GM23338 (cell line): ENCODE measurements at regions not wholly inside any gene's neighbourhood (a gene's known extent, or its start where the extent isn't known, plus 50 kb on each side); places are given as distances from the start of the nearest gene placed in this dataset.
A peak's percentile ranks its signal among the peaks of the same experiment; 100 is the strongest.

Source experiments
- ATAC-seq: fragments of 200-7000 bp; cut with Tn5 transposase; 3 replicates; pipeline ENCODE4 v1.9.1; 2020
- DNase-seq: peaks from one replicate; pipeline ENCODE4 v3.0.0-alpha.2; 2015; ENCODE audit warnings: low spot score
- H2AFZ ChIP-seq: fragments of 200-600 bp; sonication (generic); 2 replicates; pipeline ENCODE4 v1.8.0; 2016; ENCODE audit warnings: antibody characterized with exemption, mild to moderate bottlenecking, moderate library complexity
- H3F3A ChIP-seq: fragments of 200-600 bp; sonication (generic); replicated peaks from 2 replicates; pipeline ENCODE4 v1.8.0; 2017; ENCODE audit warnings: antibody characterized with exemption, mixed run types, low read depth
- H3K27ac ChIP-seq: fragments of 200-600 bp; sonication (generic); 2 replicates; pipeline ENCODE4 v1.6.1; 2016; ENCODE audit warnings: low read depth
- H3K27me3 ChIP-seq: fragments of 200-600 bp; sonication (generic); 2 replicates; pipeline ENCODE4 v1.8.0; 2016; ENCODE audit warnings: mild to moderate bottlenecking, mixed run types, moderate library complexity; ENCODE audit not compliant: insufficient read depth
- H3K36me3 ChIP-seq: fragments of 200-600 bp; sonication (generic); 2 replicates; pipeline ENCODE4 v1.8.0; 2016; ENCODE audit warnings: mild to moderate bottlenecking; ENCODE audit not compliant: insufficient read depth
- H3K4me1 ChIP-seq: fragments of 200-600 bp; sonication (generic); 2 replicates; pipeline ENCODE4 v1.8.0; 2016; ENCODE audit warnings: mild to moderate bottlenecking, moderate library complexity; ENCODE audit not compliant: insufficient read depth
- H3K4me2 ChIP-seq: fragments of 200-600 bp; sonication (generic); 2 replicates; pipeline ENCODE4 v1.7.1; 2017; ENCODE audit warnings: mixed run types
- H3K4me3 ChIP-seq: fragments of 200-600 bp; sonication (generic); 2 replicates; pipeline ENCODE4 v1.6.1; 2016; ENCODE audit warnings: mixed run types
- H3K79me2 ChIP-seq: fragments of 200-600 bp; sonication (generic); replicated peaks from 2 replicates; pipeline ENCODE4 v1.8.0; 2017; ENCODE audit warnings: mild to moderate bottlenecking; ENCODE audit not compliant: insufficient read depth
- H3K9me2 ChIP-seq: fragments of 200-600 bp; sonication (generic); 2 replicates; pipeline ENCODE4 v1.8.0; 2017; ENCODE audit not compliant: insufficient read depth
- H4K20me1 ChIP-seq: fragments of 200-600 bp; sonication (generic); replicated peaks from 2 replicates; pipeline ENCODE4 v1.8.0; 2017; ENCODE audit warnings: mild to moderate bottlenecking; ENCODE audit not compliant: insufficient read depth
- H3K27ac Mint-ChIP-seq: 2 replicates; pipeline ENCODE4 v1.8.0; 2020; ENCODE audit warnings: inconsistent platforms, mild to moderate bottlenecking, moderate library complexity, mixed read lengths
- H3K27me3 Mint-ChIP-seq: 3 replicates; pipeline ENCODE4 v1.8.0; 2022; ENCODE audit warnings: low read depth, mild to moderate bottlenecking, moderate library complexity, mixed read lengths, inconsistent platforms; ENCODE audit not compliant: insufficient read depth, poor library complexity
- H3K36me3 Mint-ChIP-seq: 3 replicates; pipeline ENCODE4 v1.8.0; 2021; ENCODE audit warnings: low read depth, mild to moderate bottlenecking, inconsistent platforms, moderate library complexity, mixed read lengths
- H3K4me1 Mint-ChIP-seq: 3 replicates; pipeline ENCODE4 v1.8.0; 2020; ENCODE audit warnings: mild to moderate bottlenecking, inconsistent platforms, mixed read lengths
- H3K4me3 Mint-ChIP-seq: 3 replicates; pipeline ENCODE4 v1.8.0; 2021; ENCODE audit warnings: moderate library complexity, mild to moderate bottlenecking, inconsistent platforms, mixed read lengths
- H3K9me3 Mint-ChIP-seq: 3 replicates; pipeline ENCODE4 v1.8.0; 2020; ENCODE audit warnings: moderate library complexity, mild to moderate bottlenecking, inconsistent platforms, mixed read lengths
- CREB1 ChIP-seq: fragments of 250-450 bp; sonication (Bioruptor Pico); IDR thresholded peaks from 2 replicates; pipeline ENCODE4 v1.5.0; 2020; ENCODE audit warnings: low read depth, mild to moderate bottlenecking, moderate library complexity
- JUNB ChIP-seq: IDR thresholded peaks from one replicate; pipeline ENCODE4 v1.6.1; 2016; ENCODE audit warnings: antibody characterized with exemption; ENCODE audit not compliant: unreplicated experiment
- NANOG ChIP-seq: IDR thresholded peaks from 2 replicates; pipeline ENCODE4 v1.6.1; 2016; ENCODE audit warnings: antibody characterized with exemption, borderline replicate concordance
- STAT1 ChIP-seq: IDR thresholded peaks from one replicate; pipeline ENCODE4 v1.6.1; 2016; ENCODE audit warnings: antibody characterized with exemption; ENCODE audit not compliant: unreplicated experiment
- ZNF114 ChIP-seq: fragments of 250-450 bp; sonication (Bioruptor Pico); IDR thresholded peaks from 2 replicates; pipeline ENCODE4 v1.5.0; 2020; ENCODE audit warnings: mild to moderate bottlenecking, moderate library complexity
- TF ChIP-seq, protein P1 (sequence below): IDR thresholded peaks from one replicate; pipeline ENCODE4 v1.6.1; 2018; ENCODE audit warnings: antibody characterized with exemption; ENCODE audit not compliant: unreplicated experiment
- TF ChIP-seq, protein P2 (sequence below), 2 experiments: fragments of 200-600 bp in 1 of 2; sonication (generic) in 1 of 2; conservative IDR thresholded peaks; 2 replicates each; pipeline versions ENCODE4 v1.5.1 to v1.6.1; 2016 to 2017; ENCODE audit warnings: antibody characterized with exemption in 2 of 2, low read depth in 2 of 2, mild to moderate bottlenecking in 2 of 2, moderate library complexity in 1 of 2
- TF ChIP-seq, protein P3 (sequence below): fragments of 250-450 bp; sonication (Bioruptor Pico); IDR thresholded peaks from 2 replicates; pipeline ENCODE4 v1.5.0; 2020; ENCODE audit warnings: mild to moderate bottlenecking, moderate library complexity

DNA sequence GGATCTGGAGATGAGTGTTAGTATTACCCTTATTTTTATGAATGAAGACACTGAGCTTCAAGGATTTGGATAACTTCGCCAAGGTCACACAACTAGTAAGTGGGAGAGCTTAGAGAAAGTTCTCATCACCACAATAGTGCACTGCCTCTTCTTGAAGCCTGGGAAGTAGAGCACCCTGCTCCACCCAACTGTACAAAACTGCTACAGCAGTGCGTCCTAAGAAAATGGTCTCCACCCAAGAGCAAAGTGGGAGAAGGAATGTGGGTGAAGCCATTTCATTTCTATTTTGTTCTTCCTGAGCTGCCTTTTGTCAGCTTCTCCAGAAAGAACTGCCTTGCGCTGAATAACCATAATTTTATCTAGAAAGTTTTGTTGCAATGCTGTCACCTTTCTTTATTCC is 403.9 kb upstream of the FAT3 start:
- Histone ChIP-seq H3K4me3 (no peak overlapping the region), H2AFZ (0 out of 2 replicates have a peak overlapping the region, but pooled peaks have one; percentile 23), H3K27ac (no peak overlapping the region), H3F3A (no peaks in the 10 kb centered on the region), H3K27me3 (no peaks in the 10 kb centered on the region), H3K4me1 (peaks cover 26% of the 10 kb centered on the region), H3K9me2 (no peaks in the 10 kb centered on the region), H3K79me2 (no peaks in the 10 kb centered on the region), H3K36me3 (no peaks in the 10 kb centered on the region), H3K4me2 (no peak overlapping the region), H4K20me1 (no peaks in the 10 kb centered on the region)
- H3K4me1 Mint-ChIP-seq = peaks cover 16% of the 10 kb centered on the region
- H3K36me3 Mint-ChIP-seq = no peaks in the 10 kb centered on the region
- H3K4me3 Mint-ChIP-seq = no peak overlapping the region
- no peak overlapping the region for H3K27ac Mint-ChIP-seq
- DNase-seq = no peak
- no peaks in the 10 kb centered on the region for H3K27me3 Mint-ChIP-seq
- H3K9me3 Mint-ChIP-seq = no peaks in the 10 kb centered on the region; the same call in 2 of the 3 replicates
- ATAC-seq = no peak
- no peak for TF ChIP-seq CREB1 (CRISPR knock-in tag)
- TF ChIP-seq JUNB = no peak
- TF ChIP-seq, protein P1, sequence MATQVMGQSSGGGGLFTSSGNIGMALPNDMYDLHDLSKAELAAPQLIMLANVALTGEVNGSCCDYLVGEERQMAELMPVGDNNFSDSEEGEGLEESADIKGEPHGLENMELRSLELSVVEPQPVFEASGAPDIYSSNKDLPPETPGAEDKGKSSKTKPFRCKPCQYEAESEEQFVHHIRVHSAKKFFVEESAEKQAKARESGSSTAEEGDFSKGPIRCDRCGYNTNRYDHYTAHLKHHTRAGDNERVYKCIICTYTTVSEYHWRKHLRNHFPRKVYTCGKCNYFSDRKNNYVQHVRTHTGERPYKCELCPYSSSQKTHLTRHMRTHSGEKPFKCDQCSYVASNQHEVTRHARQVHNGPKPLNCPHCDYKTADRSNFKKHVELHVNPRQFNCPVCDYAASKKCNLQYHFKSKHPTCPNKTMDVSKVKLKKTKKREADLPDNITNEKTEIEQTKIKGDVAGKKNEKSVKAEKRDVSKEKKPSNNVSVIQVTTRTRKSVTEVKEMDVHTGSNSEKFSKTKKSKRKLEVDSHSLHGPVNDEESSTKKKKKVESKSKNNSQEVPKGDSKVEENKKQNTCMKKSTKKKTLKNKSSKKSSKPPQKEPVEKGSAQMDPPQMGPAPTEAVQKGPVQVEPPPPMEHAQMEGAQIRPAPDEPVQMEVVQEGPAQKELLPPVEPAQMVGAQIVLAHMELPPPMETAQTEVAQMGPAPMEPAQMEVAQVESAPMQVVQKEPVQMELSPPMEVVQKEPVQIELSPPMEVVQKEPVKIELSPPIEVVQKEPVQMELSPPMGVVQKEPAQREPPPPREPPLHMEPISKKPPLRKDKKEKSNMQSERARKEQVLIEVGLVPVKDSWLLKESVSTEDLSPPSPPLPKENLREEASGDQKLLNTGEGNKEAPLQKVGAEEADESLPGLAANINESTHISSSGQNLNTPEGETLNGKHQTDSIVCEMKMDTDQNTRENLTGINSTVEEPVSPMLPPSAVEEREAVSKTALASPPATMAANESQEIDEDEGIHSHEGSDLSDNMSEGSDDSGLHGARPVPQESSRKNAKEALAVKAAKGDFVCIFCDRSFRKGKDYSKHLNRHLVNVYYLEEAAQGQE = no peak
- TF ChIP-seq, protein P2, sequence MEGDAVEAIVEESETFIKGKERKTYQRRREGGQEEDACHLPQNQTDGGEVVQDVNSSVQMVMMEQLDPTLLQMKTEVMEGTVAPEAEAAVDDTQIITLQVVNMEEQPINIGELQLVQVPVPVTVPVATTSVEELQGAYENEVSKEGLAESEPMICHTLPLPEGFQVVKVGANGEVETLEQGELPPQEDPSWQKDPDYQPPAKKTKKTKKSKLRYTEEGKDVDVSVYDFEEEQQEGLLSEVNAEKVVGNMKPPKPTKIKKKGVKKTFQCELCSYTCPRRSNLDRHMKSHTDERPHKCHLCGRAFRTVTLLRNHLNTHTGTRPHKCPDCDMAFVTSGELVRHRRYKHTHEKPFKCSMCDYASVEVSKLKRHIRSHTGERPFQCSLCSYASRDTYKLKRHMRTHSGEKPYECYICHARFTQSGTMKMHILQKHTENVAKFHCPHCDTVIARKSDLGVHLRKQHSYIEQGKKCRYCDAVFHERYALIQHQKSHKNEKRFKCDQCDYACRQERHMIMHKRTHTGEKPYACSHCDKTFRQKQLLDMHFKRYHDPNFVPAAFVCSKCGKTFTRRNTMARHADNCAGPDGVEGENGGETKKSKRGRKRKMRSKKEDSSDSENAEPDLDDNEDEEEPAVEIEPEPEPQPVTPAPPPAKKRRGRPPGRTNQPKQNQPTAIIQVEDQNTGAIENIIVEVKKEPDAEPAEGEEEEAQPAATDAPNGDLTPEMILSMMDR (conservative IDR thresholded peaks at IDR 0.05; ENCODE audit: low read depth in 2 of 2) = no peak
- TF ChIP-seq, protein P3, sequence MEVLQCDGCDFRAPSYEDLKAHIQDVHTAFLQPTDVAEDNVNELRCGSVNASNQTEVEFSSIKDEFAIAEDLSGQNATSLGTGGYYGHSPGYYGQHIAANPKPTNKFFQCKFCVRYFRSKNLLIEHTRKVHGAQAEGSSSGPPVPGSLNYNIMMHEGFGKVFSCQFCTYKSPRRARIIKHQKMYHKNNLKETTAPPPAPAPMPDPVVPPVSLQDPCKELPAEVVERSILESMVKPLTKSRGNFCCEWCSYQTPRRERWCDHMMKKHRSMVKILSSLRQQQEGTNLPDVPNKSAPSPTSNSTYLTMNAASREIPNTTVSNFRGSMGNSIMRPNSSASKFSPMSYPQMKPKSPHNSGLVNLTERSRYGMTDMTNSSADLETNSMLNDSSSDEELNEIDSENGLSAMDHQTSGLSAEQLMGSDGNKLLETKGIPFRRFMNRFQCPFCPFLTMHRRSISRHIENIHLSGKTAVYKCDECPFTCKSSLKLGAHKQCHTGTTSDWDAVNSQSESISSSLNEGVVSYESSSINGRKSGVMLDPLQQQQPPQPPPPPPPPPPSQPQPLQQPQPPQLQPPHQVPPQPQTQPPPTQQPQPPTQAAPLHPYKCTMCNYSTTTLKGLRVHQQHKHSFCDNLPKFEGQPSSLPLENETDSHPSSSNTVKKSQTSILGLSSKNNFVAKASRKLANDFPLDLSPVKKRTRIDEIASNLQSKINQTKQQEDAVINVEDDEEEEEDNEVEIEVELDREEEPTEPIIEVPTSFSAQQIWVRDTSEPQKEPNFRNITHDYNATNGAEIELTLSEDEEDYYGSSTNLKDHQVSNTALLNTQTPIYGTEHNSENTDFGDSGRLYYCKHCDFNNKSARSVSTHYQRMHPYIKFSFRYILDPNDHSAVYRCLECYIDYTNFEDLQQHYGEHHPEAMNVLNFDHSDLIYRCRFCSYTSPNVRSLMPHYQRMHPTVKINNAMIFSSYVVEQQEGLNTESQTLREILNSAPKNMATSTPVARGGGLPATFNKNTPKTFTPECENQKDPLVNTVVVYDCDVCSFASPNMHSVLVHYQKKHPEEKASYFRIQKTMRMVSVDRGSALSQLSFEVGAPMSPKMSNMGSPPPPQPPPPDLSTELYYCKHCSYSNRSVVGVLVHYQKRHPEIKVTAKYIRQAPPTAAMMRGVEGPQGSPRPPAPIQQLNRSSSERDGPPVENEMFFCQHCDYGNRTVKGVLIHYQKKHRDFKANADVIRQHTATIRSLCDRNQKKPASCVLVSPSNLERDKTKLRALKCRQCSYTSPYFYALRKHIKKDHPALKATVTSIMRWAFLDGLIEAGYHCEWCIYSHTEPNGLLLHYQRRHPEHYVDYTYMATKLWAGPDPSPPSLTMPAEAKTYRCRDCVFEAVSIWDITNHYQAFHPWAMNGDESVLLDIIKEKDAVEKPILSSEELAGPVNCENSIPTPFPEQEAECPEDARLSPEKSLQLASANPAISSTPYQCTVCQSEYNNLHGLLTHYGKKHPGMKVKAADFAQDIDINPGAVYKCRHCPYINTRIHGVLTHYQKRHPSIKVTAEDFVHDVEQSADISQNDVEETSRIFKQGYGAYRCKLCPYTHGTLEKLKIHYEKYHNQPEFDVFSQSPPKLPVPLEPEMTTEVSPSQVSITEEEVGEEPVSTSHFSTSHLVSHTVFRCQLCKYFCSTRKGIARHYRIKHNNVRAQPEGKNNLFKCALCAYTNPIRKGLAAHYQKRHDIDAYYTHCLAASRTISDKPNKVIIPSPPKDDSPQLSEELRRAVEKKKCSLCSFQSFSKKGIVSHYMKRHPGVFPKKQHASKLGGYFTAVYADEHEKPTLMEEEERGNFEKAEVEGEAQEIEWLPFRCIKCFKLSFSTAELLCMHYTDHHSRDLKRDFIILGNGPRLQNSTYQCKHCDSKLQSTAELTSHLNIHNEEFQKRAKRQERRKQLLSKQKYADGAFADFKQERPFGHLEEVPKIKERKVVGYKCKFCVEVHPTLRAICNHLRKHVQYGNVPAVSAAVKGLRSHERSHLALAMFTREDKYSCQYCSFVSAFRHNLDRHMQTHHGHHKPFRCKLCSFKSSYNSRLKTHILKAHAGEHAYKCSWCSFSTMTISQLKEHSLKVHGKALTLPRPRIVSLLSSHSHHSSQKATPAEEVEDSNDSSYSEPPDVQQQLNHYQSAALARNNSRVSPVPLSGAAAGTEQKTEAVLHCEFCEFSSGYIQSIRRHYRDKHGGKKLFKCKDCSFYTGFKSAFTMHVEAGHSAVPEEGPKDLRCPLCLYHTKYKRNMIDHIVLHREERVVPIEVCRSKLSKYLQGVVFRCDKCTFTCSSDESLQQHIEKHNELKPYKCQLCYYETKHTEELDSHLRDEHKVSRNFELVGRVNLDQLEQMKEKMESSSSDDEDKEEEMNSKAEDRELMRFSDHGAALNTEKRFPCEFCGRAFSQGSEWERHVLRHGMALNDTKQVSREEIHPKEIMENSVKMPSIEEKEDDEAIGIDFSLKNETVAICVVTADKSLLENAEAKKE (CRISPR knock-in tag) = no peak
- no peak for TF ChIP-seq NANOG
- TF ChIP-seq STAT1 = no peak
- no peak for TF ChIP-seq ZNF114
